Uterus (tissue), 2 donors: ENCODE measurements at regions not wholly inside any gene's neighbourhood (a gene's known extent, or its start where the extent isn't known, plus 50 kb on each side); places are given as distances from the start of the nearest gene placed in this dataset.

Source experiments
- POLR2A ChIP-seq, 2 donors: fragments of 450-650 bp; IDR thresholded peaks; one replicate each; pipeline ENCODE4 v1.6.1; 2016; ENCODE audit warnings: antibody characterized with exemption in 2 of 2, mild to moderate bottlenecking in 1 of 2, moderate library complexity in 1 of 2
- TF ChIP-seq, protein P1 (sequence below), 4 experiments: fragments of 200-600 bp in 2 of 4; fragments of 450-650 bp in 2 of 4; sonication (generic) in 2 of 4; IDR thresholded peaks; one replicate each; pipeline ENCODE4 v1.5.1; 2016 to 2019; ENCODE audit warnings: antibody characterized with exemption in 4 of 4, mild to moderate bottlenecking in 2 of 4, moderate library complexity in 1 of 4

DNA sequence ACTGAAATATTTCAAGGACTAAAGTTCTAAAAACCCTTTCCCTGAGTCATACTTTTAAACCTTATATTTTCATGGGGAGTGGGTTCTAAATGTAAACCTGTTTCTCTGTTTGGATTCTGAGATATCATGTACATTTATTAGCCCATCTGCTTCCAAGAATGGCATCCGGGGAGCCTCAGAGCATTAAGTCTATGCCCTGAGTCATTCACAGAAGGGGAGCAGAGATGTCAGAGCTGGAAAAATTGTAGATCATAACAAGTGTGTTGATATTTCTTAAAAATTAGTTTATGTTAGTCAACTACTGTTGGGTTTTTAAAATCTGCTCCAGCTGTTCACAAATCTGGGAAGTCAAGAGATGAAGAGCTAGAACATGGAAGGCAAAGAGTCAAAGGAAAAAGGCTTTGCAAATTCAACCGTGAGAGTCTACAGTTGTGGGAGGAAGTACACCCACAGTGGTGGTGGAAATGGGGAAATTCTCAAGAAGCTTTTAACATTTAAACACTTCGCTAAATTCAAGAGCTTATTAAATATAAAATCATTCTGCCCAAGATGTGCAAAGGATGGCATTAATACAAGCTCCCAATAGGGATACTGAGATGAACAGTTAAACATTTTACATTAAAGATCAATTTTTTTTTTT, 70.5 kb upstream of the FLRT2 start:
- TF ChIP-seq, protein P1, sequence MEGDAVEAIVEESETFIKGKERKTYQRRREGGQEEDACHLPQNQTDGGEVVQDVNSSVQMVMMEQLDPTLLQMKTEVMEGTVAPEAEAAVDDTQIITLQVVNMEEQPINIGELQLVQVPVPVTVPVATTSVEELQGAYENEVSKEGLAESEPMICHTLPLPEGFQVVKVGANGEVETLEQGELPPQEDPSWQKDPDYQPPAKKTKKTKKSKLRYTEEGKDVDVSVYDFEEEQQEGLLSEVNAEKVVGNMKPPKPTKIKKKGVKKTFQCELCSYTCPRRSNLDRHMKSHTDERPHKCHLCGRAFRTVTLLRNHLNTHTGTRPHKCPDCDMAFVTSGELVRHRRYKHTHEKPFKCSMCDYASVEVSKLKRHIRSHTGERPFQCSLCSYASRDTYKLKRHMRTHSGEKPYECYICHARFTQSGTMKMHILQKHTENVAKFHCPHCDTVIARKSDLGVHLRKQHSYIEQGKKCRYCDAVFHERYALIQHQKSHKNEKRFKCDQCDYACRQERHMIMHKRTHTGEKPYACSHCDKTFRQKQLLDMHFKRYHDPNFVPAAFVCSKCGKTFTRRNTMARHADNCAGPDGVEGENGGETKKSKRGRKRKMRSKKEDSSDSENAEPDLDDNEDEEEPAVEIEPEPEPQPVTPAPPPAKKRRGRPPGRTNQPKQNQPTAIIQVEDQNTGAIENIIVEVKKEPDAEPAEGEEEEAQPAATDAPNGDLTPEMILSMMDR (IDR thresholded peaks at IDR 0.05): no peak
- no peak for TF ChIP-seq POLR2A (IDR thresholded peaks at IDR 0.05)
